ENCODE measurements at regions not wholly inside any gene's neighbourhood (a gene's known extent, or its start where the extent isn't known, plus 50 kb on each side); places are given as distances from the start of the nearest gene placed in this dataset.

GRCh38 chr3:33994568-33994967, 196.1 kb downstream of the PDCD6IP start:
- TF ChIP-seq CTCF (IDR thresholded peaks at IDR 0.05; ENCODE audit: insufficient read depth, low read depth, low read length, missing control alignments): no peak
- H3K4me3 ChIP-seq (ENCODE audit: low read depth, low read length): no peak overlapping the region

GRCh38 chr3:34000301-34000700, 201.9 kb downstream of the PDCD6IP start:
- no peak for TF ChIP-seq CTCF (IDR thresholded peaks at IDR 0.05; ENCODE audit: insufficient read depth, low read depth, low read length, missing control alignments)
- no peak for DNase-seq (ENCODE audit: low read depth)
- no peak overlapping the region for H3K4me3 ChIP-seq (ENCODE audit: low read depth, low read length)

More at GRCh38 chr3:33994568-33994967, 196.1 kb downstream of the PDCD6IP start:
- no peak for DNase-seq (ENCODE audit: low read depth)

- no peak for TF ChIP-seq CTCF (IDR thresholded peaks at IDR 0.05; ENCODE audit: insufficient read depth, low read depth, low read length, missing control alignments)
- DNase-seq (ENCODE audit: low read depth): no peak
- no peak overlapping the region for H3K4me3 ChIP-seq (ENCODE audit: low read depth, low read length)
Measured at GRCh38 chr3:34001022-34001421, 202.6 kb downstream of the PDCD6IP start.

GRCh38 chr3:34001990-34002389, 203.6 kb downstream of the PDCD6IP start:
- no peak for TF ChIP-seq CTCF (IDR thresholded peaks at IDR 0.05; ENCODE audit: insufficient read depth, low read depth, low read length, missing control alignments)
- DNase-seq (ENCODE audit: low read depth): no peak
- H3K4me3 ChIP-seq (ENCODE audit: low read depth, low read length): no peak overlapping the region

GRCh38 chr3:34002569-34003100, 204.2 kb downstream of the PDCD6IP start:
- TF ChIP-seq CTCF (IDR thresholded peaks at IDR 0.05; ENCODE audit: insufficient read depth, low read depth, low read length, missing control alignments): no peak
- H3K4me3 ChIP-seq (ENCODE audit: low read depth, low read length): no peak overlapping the region
- DNase-seq (ENCODE audit: low read depth): no peak

DNA sequence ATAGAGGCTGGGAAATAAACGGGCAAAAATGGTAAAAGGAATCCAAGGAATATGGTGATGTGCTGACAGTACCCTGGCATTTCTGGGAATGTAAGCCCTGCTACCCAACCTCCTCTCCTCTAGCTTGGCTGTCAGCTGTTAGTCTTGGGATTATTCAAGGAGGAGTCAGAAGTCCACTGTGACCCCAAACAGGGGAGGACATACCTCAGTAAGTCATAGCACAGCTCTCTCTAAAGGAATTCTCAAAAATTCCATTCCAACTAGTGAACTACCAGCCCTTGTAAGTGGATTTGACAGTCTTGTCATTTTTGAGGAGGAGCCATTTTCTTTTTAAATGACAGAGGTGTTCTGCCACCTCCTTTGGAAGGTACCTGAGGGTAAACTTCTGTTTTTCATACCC, 207.5 kb downstream of the PDCD6IP start:
- no peak for TF ChIP-seq CTCF (IDR thresholded peaks at IDR 0.05; ENCODE audit: insufficient read depth, low read depth, low read length, missing control alignments)
- H3K4me3 ChIP-seq (ENCODE audit: low read depth, low read length): no peak overlapping the region
- no peak for DNase-seq (ENCODE audit: low read depth)

DNA sequence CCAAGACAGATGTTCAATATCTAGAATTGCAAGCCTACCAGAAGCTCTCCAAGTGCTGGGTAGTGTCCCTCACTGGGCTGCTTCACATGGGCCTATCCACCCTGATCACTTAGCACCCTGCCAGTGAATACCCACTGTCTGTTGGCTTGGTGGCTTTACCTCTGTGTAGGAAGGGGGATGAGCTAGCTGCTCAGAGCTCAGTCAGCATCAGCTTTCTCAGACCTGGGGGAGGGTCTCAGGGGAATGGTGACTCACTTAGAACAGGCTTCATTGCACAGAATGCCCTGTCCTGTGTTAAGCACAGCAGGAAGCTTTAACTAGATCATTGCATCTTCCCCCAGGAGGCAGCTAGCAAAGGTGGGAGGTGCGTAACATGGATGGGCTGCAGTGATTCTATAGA, 209.8 kb downstream of the PDCD6IP start:
- H3K4me3 ChIP-seq (ENCODE audit: low read depth, low read length): no peak overlapping the region
- TF ChIP-seq CTCF (IDR thresholded peaks at IDR 0.05; ENCODE audit: insufficient read depth, low read depth, low read length, missing control alignments): no peak
- DNase-seq (ENCODE audit: low read depth): no peak
